GM19240 (cell line): ENCODE measurements at regions not wholly inside any gene's neighbourhood (a gene's known extent, or its start where the extent isn't known, plus 50 kb on each side); places are given as distances from the start of the nearest gene placed in this dataset.

ENCODE experiments used
- DNase-seq: peaks from one replicate; pipeline ENCODE4 v3.0.0; 2011; ENCODE audit warnings: low spot score; ENCODE audit not compliant: insufficient read length

- no peak for DNase-seq
Measured at GRCh38 chr2:12649602-12650400, 66.9 kb upstream of the TRIB2 start.

GRCh38 chr2:12651641-12652040 lies 65.1 kb upstream of the TRIB2 start:
- DNase-seq, result no peak

GRCh38 chr2:12652723-12653122 lies 64.0 kb upstream of the TRIB2 start:
- DNase-seq, result no peak

GRCh38 chr2:12657560-12657959 lies 59.2 kb upstream of the TRIB2 start:
- DNase-seq, result no peak

GRCh38 chr2:12658310-12658945 lies 58.3 kb upstream of the TRIB2 start:
- DNase-seq, result no peak

GRCh38 chr2:12661489-12661888 lies 55.2 kb upstream of the TRIB2 start:
- DNase-seq, result no peak

- DNase-seq, result no peak
Measured at GRCh38 chr2:12663306-12664037, 53.3 kb upstream of the TRIB2 start.

- DNase-seq, result no peak
Measured at GRCh38 chr2:12665334-12665733, 51.4 kb upstream of the TRIB2 start.

- DNase-seq, result no peak
Measured at GRCh38 chr2:12666445-12666844, 50.3 kb upstream of the TRIB2 start.
